Natural killer cell treated with Interleukin-12 subunit alpha and Interleukin-12 subunit beta and Interleukin-15 and Interleukin-18, amount 100 ng/mL, for 72 hours (primary cell): ENCODE measurements at regions not wholly inside any gene's neighbourhood (a gene's known extent, or its start where the extent isn't known, plus 50 kb on each side); places are given as distances from the start of the nearest gene placed in this dataset.
"Not testable (repeated sequence)": the region's sequence is repeated elsewhere in the genome, so short reads cannot be mapped to it uniquely, and the experiment has no call there.

Experiments
- ATAC-seq, 2 donors: fragments of 150-1000 bp; cut with Tn5 transposase in 1 of 2; sonication (Bioruptor Pico), chemical (Tn5 transposase) in 1 of 2; 2 replicates each; pipeline ENCODE4 v1.10.0; 2021
- DNase-seq: peaks from one replicate; pipeline ENCODE4 v3.0.0; 2022; ENCODE audit warnings: low spot score
- H3K27ac Mint-ChIP-seq, 2 donors: 1 replicate in 1 of 2; 2 replicates in 1 of 2; pipeline ENCODE4 v1.8.0; 2022; ENCODE audit warnings: mixed read lengths in 2 of 2, mild to moderate bottlenecking in 1 of 2, moderate library complexity in 1 of 2
- H3K27me3 Mint-ChIP-seq, 2 donors: 1 replicate in 1 of 2; 2 replicates in 1 of 2; pipeline ENCODE4 v1.8.0; 2022; ENCODE audit warnings: mixed read lengths in 2 of 2
- H3K36me3 Mint-ChIP-seq: one replicate; pipeline ENCODE4 v1.8.0; 2022; ENCODE audit warnings: mixed read lengths
- H3K4me1 Mint-ChIP-seq, 2 donors: 1 replicate in 1 of 2; 2 replicates in 1 of 2; pipeline ENCODE4 v1.8.0; 2022; ENCODE audit warnings: low read depth in 2 of 2, mixed read lengths in 2 of 2, mild to moderate bottlenecking in 1 of 2
- H3K4me3 Mint-ChIP-seq: one replicate; pipeline ENCODE4 v1.8.0; 2022; ENCODE audit warnings: mixed read lengths
- H3K9me3 Mint-ChIP-seq: 2 replicates; pipeline ENCODE4 v1.8.0; 2022; ENCODE audit warnings: mixed read lengths

- H3K36me3 Mint-ChIP-seq, DNase-seq, H3K4me3 Mint-ChIP-seq, H3K27ac Mint-ChIP-seq, H3K4me1 Mint-ChIP-seq, H3K9me3 Mint-ChIP-seq: not testable (repeated sequence)
- ATAC-seq = peak in 1 of 2 donors; percentile 7
- peaks cover 17 to 21% of the 10 kb centered on the region in 2 donors for H3K27me3 Mint-ChIP-seq
Observed at GRCh38 chr14:105697414-105697813, 171.0 kb downstream of the TMEM121 start.

GRCh38 chr14:105697955-105698354, 171.6 kb downstream of the TMEM121 start:
- not testable (repeated sequence) for H3K4me1 Mint-ChIP-seq, H3K27ac Mint-ChIP-seq, ATAC-seq, DNase-seq, H3K4me3 Mint-ChIP-seq, H3K9me3 Mint-ChIP-seq, H3K36me3 Mint-ChIP-seq
- H3K27me3 Mint-ChIP-seq = peaks cover 17 to 21% of the 10 kb centered on the region in 2 donors

- peak; percentile 8 to 22 for ATAC-seq
- H3K9me3 Mint-ChIP-seq, H3K27ac Mint-ChIP-seq, H3K36me3 Mint-ChIP-seq, H3K4me3 Mint-ChIP-seq, DNase-seq, H3K4me1 Mint-ChIP-seq: not testable (repeated sequence)
- peaks cover 13 to 15% of the 10 kb centered on the region in 2 donors for H3K27me3 Mint-ChIP-seq
Observed at GRCh38 chr14:105698940-105699556, 172.7 kb downstream of the TMEM121 start.

GRCh38 chr14:105699706-105700105, 173.3 kb downstream of the TMEM121 start:
- peak; percentile 12 to 19 for ATAC-seq
- H3K27me3 Mint-ChIP-seq, H3K9me3 Mint-ChIP-seq, DNase-seq, H3K27ac Mint-ChIP-seq, H3K36me3 Mint-ChIP-seq, H3K4me3 Mint-ChIP-seq, H3K4me1 Mint-ChIP-seq: not testable (repeated sequence)

GRCh38 chr14:105700146-105700545, 173.8 kb downstream of the TMEM121 start:
- not testable (repeated sequence) for ATAC-seq, H3K27ac Mint-ChIP-seq, H3K4me3 Mint-ChIP-seq, DNase-seq, H3K27me3 Mint-ChIP-seq, H3K36me3 Mint-ChIP-seq, H3K4me1 Mint-ChIP-seq, H3K9me3 Mint-ChIP-seq

- Mint-ChIP-seq H3K27ac (no peak overlapping the region), H3K4me1 (no peaks in the 10 kb centered on the region), H3K36me3 (no peaks in the 10 kb centered on the region), H3K9me3 (no peaks in the 10 kb centered on the region), H3K27me3 (no peaks in the 10 kb centered on the region), H3K4me3 (no peak overlapping the region)
- DNase-seq = peak; percentile 5
- no peak for ATAC-seq
Observed at GRCh38 chr14:105700622-105701288, 174.4 kb downstream of the TMEM121 start.

GRCh38 chr14:105701456-105702274, 175.3 kb downstream of the TMEM121 start:
- no peak overlapping the region for H3K27ac Mint-ChIP-seq
- ATAC-seq (no peak), DNase-seq (no peak)
- H3K4me1 Mint-ChIP-seq = no peaks in the 10 kb centered on the region
- H3K27me3 Mint-ChIP-seq = no peaks in the 10 kb centered on the region
- H3K4me3 Mint-ChIP-seq = no peak overlapping the region
- H3K36me3 Mint-ChIP-seq = no peaks in the 10 kb centered on the region
- no peaks in the 10 kb centered on the region for H3K9me3 Mint-ChIP-seq

- no peaks in the 10 kb centered on the region for H3K9me3 Mint-ChIP-seq
- H3K4me1 Mint-ChIP-seq = no peaks in the 10 kb centered on the region
- DNase-seq (no peak), ATAC-seq (no peak)
- no peak overlapping the region for H3K4me3 Mint-ChIP-seq
- H3K27ac Mint-ChIP-seq = no peak overlapping the region
- H3K27me3 Mint-ChIP-seq = no peaks in the 10 kb centered on the region
- no peaks in the 10 kb centered on the region for H3K36me3 Mint-ChIP-seq
Observed at GRCh38 chr14:105702275-105702817, 176.0 kb downstream of the TMEM121 start.

GRCh38 chr14:105703044-105703665, 176.8 kb downstream of the TMEM121 start:
- not testable (repeated sequence) for H3K27ac Mint-ChIP-seq, H3K36me3 Mint-ChIP-seq, H3K9me3 Mint-ChIP-seq, H3K4me1 Mint-ChIP-seq, ATAC-seq, H3K4me3 Mint-ChIP-seq, H3K27me3 Mint-ChIP-seq, DNase-seq

GRCh38 chr14:105704091-105704490, 177.7 kb downstream of the TMEM121 start:
- H3K4me1 Mint-ChIP-seq, H3K27me3 Mint-ChIP-seq, ATAC-seq, H3K27ac Mint-ChIP-seq, H3K9me3 Mint-ChIP-seq, DNase-seq, H3K36me3 Mint-ChIP-seq, H3K4me3 Mint-ChIP-seq: not testable (repeated sequence)

GRCh38 chr14:105704492-105704891, 178.1 kb downstream of the TMEM121 start:
- not testable (repeated sequence) for H3K4me3 Mint-ChIP-seq, H3K27me3 Mint-ChIP-seq, DNase-seq, H3K27ac Mint-ChIP-seq, H3K4me1 Mint-ChIP-seq, H3K36me3 Mint-ChIP-seq, ATAC-seq, H3K9me3 Mint-ChIP-seq

GRCh38 chr14:105705512-105705861, 179.1 kb downstream of the TMEM121 start:
- not testable (repeated sequence) for ATAC-seq, H3K27me3 Mint-ChIP-seq, H3K4me3 Mint-ChIP-seq, DNase-seq, H3K36me3 Mint-ChIP-seq, H3K4me1 Mint-ChIP-seq, H3K9me3 Mint-ChIP-seq, H3K27ac Mint-ChIP-seq

- ATAC-seq = peak in 1 of 2 donors; percentile 2
- not testable (repeated sequence) for H3K4me1 Mint-ChIP-seq, H3K36me3 Mint-ChIP-seq, H3K27me3 Mint-ChIP-seq, H3K4me3 Mint-ChIP-seq, DNase-seq, H3K27ac Mint-ChIP-seq, H3K9me3 Mint-ChIP-seq
Observed at GRCh38 chr14:105705862-105706700, 179.7 kb downstream of the TMEM121 start.
